ENCODE measurements at regions not wholly inside any gene's neighbourhood (a gene's known extent, or its start where the extent isn't known, plus 50 kb on each side); places are given as distances from the start of the nearest gene placed in this dataset.

- no peaks in the 10 kb centered on the region for H4K20me1 ChIP-seq (ENCODE audit: control insufficient read depth, insufficient read depth)
- no peak for DNase-seq (ENCODE audit: low read depth, low spot score)
- no peak overlapping the region for H3K9ac ChIP-seq (ENCODE audit: control insufficient read depth, insufficient read depth, low read length)
- no peaks in the 10 kb centered on the region for H3K79me2 ChIP-seq (ENCODE audit: control insufficient read depth, insufficient read depth, low read length)
- FAIRE-seq, result no peak
- RAD21 ChIA-PET (ENCODE audit: unreplicated experiment), result no interaction called here
- H3K27ac ChIP-seq (ENCODE audit: control insufficient read depth, insufficient read depth), result no peak overlapping the region
- intact Hi-C loops (cut with micrococcal nuclease; ENCODE audit: unreplicated experiment) (no loop called here), in situ Hi-C loops (cut with MboI) (no loop called here)
- BruUV-seq (replicated peaks), result no TSS peak
- POLR2A ChIA-PET, result no interaction called here
- SMC1A ChIA-PET (ENCODE audit: uncharacterized antibody, unreplicated experiment), result no interaction called here
- CTCF ChIA-PET, result interaction anchor here (1.7 kb wide), 1 partner anchor 13 kb away, joined by 3 read pairs; no protein-coding TSS in a partner anchor
- peak; percentile 41 for ATAC-seq
- no peak overlapping the region for H3K4me2 ChIP-seq (ENCODE audit: control insufficient read depth, insufficient read depth)
- no peaks in the 10 kb centered on the region for H3K36me3 ChIP-seq (ENCODE audit: control insufficient read depth in 2 of 2, insufficient read depth in 2 of 2, low read length in 1 of 2)
- H2AFZ ChIP-seq (ENCODE audit: control insufficient read depth, low read depth, low read length), result no peak overlapping the region
- 0% methylated on average over 3 of the region's 3 CpGs for WGBS (ENCODE audit: insufficient coverage, insufficient replicate concordance, low lambda C conversion rate, missing lambda C conversion rate)
- TF ChIP-seq HDGF (IDR thresholded peaks at IDR 0.05) (no peak), ZBED1 (IDR thresholded peaks at IDR 0.05; ENCODE audit: borderline replicate concordance) (no peak), CHD4 (IDR thresholded peaks at IDR 0.05) (no peak), ZNF687 (IDR thresholded peaks at IDR 0.05) (no peak), HCFC1 (IDR thresholded peaks at IDR 0.05; ENCODE audit: low read length) (no peak), RCOR1 (conservative IDR thresholded peaks at IDR 0.05; ENCODE audit: low read depth, low read length) (no peak), YBX1 (IDR thresholded peaks at IDR 0.05) (no peak), SUZ12 (IDR thresholded peaks at IDR 0.05; ENCODE audit: unreplicated experiment) (no peak), BCL11A (IDR thresholded peaks at IDR 0.05; ENCODE audit: low read depth, low read length) (no peak), PBX3 (IDR thresholded peaks at IDR 0.05; ENCODE audit: insufficient replicate concordance, low read depth, low read length) (no peak), SKIL (IDR thresholded peaks at IDR 0.05; ENCODE audit: low read depth, poor library complexity, severe bottlenecking) (no peak), ZSCAN29 (IDR thresholded peaks at IDR 0.05) (no peak), SMAD1 (IDR thresholded peaks at IDR 0.05; ENCODE audit: low read depth, partially characterized antibody) (no peak), IKZF2 (IDR thresholded peaks at IDR 0.05) (no peak), RAD51 (IDR thresholded peaks at IDR 0.05) (no peak), E2F8 (IDR thresholded peaks at IDR 0.05; ENCODE audit: low read depth, partially characterized antibody) (no peak)
- H3K9me3 ChIP-seq (replicated peaks; ENCODE audit: control insufficient read depth, insufficient read depth, low read length), result no peaks in the 10 kb centered on the region
- H3K4me1 ChIP-seq (ENCODE audit: control insufficient read depth, insufficient read depth, low read length), result peaks cover 3% of the 10 kb centered on the region; the same call in 1 of the 2 replicates
- H3K27me3 ChIP-seq (replicated peaks in 1 of 2; ENCODE audit: control insufficient read depth in 2 of 2, insufficient read depth in 2 of 2, low read length in 1 of 2), result peaks cover 0 to 7% of the 10 kb centered on the region in 2 experiments; a peak in 2 of 4 replicates
- H3K4me3 ChIP-seq, result no peak overlapping the region
Measured at GRCh38 chr15:70555713-70556112, 207.6 kb downstream of the UACA start.
